Mesothelial cell of epicardium (in vitro differentiated cells): ENCODE measurements at regions not wholly inside any gene's neighbourhood (a gene's known extent, or its start where the extent isn't known, plus 50 kb on each side); places are given as distances from the start of the nearest gene placed in this dataset.

Source experiments
- DNase-seq, 2 experiments: peaks; one replicate each; pipeline ENCODE4 v3.0.0; 2021; ENCODE audit warnings: low spot score in 2 of 2; ENCODE audit not compliant: unreplicated experiment in 2 of 2
- H3K27ac Mint-ChIP-seq: 2 replicates; pipeline ENCODE4 v1.8.0; 2021; ENCODE audit warnings: mixed read lengths
- H3K27me3 Mint-ChIP-seq: 2 replicates; pipeline ENCODE4 v1.8.0; 2021; ENCODE audit warnings: low read depth, mixed read lengths
- H3K36me3 Mint-ChIP-seq: 2 replicates; pipeline ENCODE4 v1.8.0; 2021; ENCODE audit warnings: mixed read lengths
- H3K4me1 Mint-ChIP-seq: 2 replicates; pipeline ENCODE4 v1.8.0; 2021; ENCODE audit warnings: mixed read lengths
- H3K4me3 Mint-ChIP-seq: 2 replicates; pipeline ENCODE4 v1.8.0; 2021; ENCODE audit warnings: mild to moderate bottlenecking, moderate library complexity, mixed read lengths
- H3K9me3 Mint-ChIP-seq: 2 replicates; pipeline ENCODE4 v1.8.0; 2021; ENCODE audit warnings: mixed read lengths
- CTCF ChIP-seq: fragments of 200-600 bp; sonication (generic); IDR thresholded peaks from one replicate; pipeline ENCODE4 v1.5.0; 2021; ENCODE audit warnings: antibody characterized with exemption; ENCODE audit not compliant: unreplicated experiment

DNA sequence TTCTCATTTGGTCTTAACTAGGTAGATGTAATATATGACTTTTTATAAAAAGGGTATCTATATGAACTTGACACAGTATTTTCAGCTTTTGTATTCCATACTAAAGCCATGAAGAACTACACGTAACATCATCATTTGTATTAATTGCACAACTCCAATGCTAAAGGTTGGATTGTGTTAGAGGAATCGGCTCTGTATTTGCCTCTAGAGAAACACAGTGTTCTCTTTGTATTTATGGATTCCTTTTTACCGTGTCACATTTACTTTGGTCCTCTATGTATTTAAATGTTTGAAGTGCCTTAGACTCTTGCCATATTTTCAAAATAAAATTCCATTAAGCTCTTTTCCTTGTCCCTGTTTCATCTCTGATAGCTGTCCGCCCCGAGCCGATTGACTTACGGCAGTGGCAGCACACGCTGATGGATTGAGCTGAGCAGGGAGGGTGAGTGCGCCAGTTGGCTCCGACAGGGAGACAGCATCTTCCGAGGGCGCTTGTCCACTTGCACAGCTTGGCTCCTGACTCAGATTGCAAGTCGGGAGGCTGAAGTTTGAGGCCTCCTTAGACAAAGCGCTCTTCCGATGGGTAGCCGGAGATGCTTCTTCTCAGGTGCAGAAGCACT lies 95.6 kb upstream of the DMRT1 start:
- H3K4me1 Mint-ChIP-seq, result peaks cover 11% of the 10 kb centered on the region
- no peak overlapping the region for H3K4me3 Mint-ChIP-seq
- H3K36me3 Mint-ChIP-seq, result peaks cover 43% of the 10 kb centered on the region
- no peaks in the 10 kb centered on the region for H3K9me3 Mint-ChIP-seq
- H3K27me3 Mint-ChIP-seq, result no peaks in the 10 kb centered on the region
- DNase-seq, result no peak
- peak overlapping the region; percentile 53 for H3K27ac Mint-ChIP-seq
- no peak for TF ChIP-seq CTCF

- H3K4me3 Mint-ChIP-seq, result no peak overlapping the region
- H3K27ac Mint-ChIP-seq, result no peak overlapping the region
- DNase-seq, result no peak
- H3K9me3 Mint-ChIP-seq, result no peaks in the 10 kb centered on the region
- TF ChIP-seq CTCF, result no peak
- H3K36me3 Mint-ChIP-seq, result peaks cover 38% of the 10 kb centered on the region
- H3K27me3 Mint-ChIP-seq, result no peaks in the 10 kb centered on the region
- H3K4me1 Mint-ChIP-seq, result peaks cover 20% of the 10 kb centered on the region
Observed at GRCh38 chr9:746661-747434, 94.6 kb upstream of the DMRT1 start.

DNA sequence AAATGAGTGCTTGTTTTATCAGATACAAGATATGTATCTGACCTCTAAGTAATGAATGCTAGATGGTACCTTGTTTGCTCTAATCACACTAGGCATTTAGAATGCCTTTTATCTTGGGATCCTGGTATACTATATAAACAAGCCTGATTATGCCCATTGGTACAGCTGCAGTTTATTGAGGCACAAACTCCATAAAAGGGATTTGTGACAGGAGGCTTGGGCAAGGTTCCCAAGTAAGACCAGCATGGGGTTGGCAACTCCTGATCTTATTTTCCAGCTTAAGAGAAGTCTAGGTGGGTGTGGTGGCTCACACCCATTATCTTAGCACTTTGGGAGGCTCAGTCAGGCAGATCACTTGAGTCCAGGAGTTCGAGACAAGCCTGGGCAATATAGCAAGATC lies 93.9 kb upstream of the DMRT1 start:
- no peak overlapping the region for H3K27ac Mint-ChIP-seq
- no peak overlapping the region for H3K4me3 Mint-ChIP-seq
- H3K36me3 Mint-ChIP-seq, result peaks cover 34% of the 10 kb centered on the region
- H3K27me3 Mint-ChIP-seq, result no peaks in the 10 kb centered on the region
- TF ChIP-seq CTCF, result no peak
- DNase-seq, result no peak
- peaks cover 24% of the 10 kb centered on the region for H3K4me1 Mint-ChIP-seq
- H3K9me3 Mint-ChIP-seq, result no peaks in the 10 kb centered on the region

DNA sequence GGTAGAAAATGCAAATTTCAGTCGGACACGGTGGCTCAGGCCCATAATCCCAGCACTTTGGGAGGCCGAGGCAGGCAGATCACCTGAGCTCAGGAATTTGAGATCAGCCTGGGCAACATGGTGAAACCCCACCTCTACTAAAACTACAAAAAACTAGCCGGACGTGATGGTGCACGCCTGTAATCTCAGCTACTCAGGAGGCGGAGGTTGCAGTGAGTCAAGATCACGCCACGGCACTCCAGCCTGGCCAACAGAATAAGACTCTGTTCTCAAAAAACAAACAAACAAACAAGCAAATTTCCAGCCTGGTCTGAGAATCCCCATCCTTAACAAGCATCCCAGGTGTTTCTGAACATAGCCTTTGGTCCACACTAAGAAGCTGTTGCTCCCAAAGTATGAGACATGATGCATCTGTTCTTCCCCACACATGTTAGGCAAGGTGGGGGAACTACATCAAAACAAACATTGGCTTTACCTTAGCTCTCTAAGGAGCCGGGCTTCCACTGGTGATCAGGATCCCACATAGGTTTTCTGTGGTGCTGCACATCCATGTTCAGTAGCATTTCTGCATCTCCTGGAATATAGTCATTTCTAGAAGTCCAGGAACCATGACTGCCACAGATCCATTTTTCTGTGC lies 92.5 kb upstream of the DMRT1 start:
- DNase-seq, result no peak
- Mint-ChIP-seq H3K36me3 (peaks cover 33% of the 10 kb centered on the region), H3K9me3 (no peaks in the 10 kb centered on the region), H3K27me3 (no peaks in the 10 kb centered on the region), H3K4me1 (peaks cover 24% of the 10 kb centered on the region), H3K4me3 (no peak overlapping the region), H3K27ac (peak overlapping the region; percentile 21)
- no peak for TF ChIP-seq CTCF

DNA sequence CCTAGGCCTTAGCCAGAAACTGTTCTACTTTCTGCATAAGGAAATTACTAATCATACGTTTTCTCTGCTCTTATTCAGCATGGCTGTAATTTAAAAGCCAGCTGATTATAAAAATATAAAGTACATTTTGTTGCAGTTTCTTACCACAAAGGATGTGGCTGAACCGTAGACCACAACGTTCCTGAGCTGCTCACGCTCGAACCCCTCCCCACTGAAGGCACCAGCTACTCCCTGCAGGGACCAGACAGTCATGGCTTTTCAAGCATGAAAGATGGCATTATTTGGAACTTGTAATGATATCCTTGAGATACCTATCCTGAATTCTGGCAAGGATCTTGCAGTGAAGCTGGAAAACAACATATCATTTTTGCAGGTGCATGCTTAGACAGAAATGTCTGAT lies 91.8 kb upstream of the DMRT1 start:
- TF ChIP-seq CTCF, result no peak
- H3K9me3 Mint-ChIP-seq, result no peaks in the 10 kb centered on the region
- peaks cover 27% of the 10 kb centered on the region for H3K36me3 Mint-ChIP-seq
- peaks cover 24% of the 10 kb centered on the region for H3K4me1 Mint-ChIP-seq
- H3K27ac Mint-ChIP-seq, result peak overlapping the region; percentile 56
- no peak for DNase-seq
- H3K27me3 Mint-ChIP-seq, result no peaks in the 10 kb centered on the region
- no peak overlapping the region for H3K4me3 Mint-ChIP-seq
